Liver (tissue), 8 donors: ENCODE measurements at regions not wholly inside any gene's neighbourhood (a gene's known extent, or its start where the extent isn't known, plus 50 kb on each side); places are given as distances from the start of the nearest gene placed in this dataset.

Experiments used
- DNase-seq: peaks from one replicate; pipeline ENCODE4 v3.0.0-alpha.2; 2017; ENCODE audit warnings: low spot score
- H3K27ac ChIP-seq, 2 donors: one replicate each; pipeline ENCODE4 v1.7.0; 2013; ENCODE audit warnings: inconsistent platforms in 2 of 2, low read length in 2 of 2, control low read depth in 1 of 2, low read depth in 1 of 2, mild to moderate bottlenecking in 1 of 2
- H3K27me3 ChIP-seq, 4 donors: one replicate each; pipeline versions ENCODE4 v1.6.1 to v1.7.0; 2013; ENCODE audit warnings: low read length in 3 of 4, inconsistent platforms in 1 of 4, mild to moderate bottlenecking in 1 of 4, moderate library complexity in 1 of 4; ENCODE audit not compliant: control insufficient read depth in 4 of 4, insufficient read depth in 4 of 4
- H3K36me3 ChIP-seq, 4 donors: one replicate each; pipeline versions ENCODE4 v1.6.1 to v1.7.0; 2013; ENCODE audit warnings: low read length in 3 of 4, mild to moderate bottlenecking in 3 of 4, low read depth in 1 of 4, moderate library complexity in 1 of 4; ENCODE audit not compliant: control insufficient read depth in 4 of 4, insufficient read depth in 3 of 4
- H3K4me1 ChIP-seq, 4 donors: one replicate each; pipeline versions ENCODE4 v1.6.1 to v1.7.0; 2013; ENCODE audit warnings: low read length in 3 of 4, mild to moderate bottlenecking in 3 of 4, moderate library complexity in 1 of 4; ENCODE audit not compliant: control insufficient read depth in 4 of 4, insufficient read depth in 4 of 4
- H3K4me3 ChIP-seq, 3 donors: one replicate each; pipeline versions ENCODE4 v1.6.1 to v1.7.0; 2013; ENCODE audit warnings: low read length in 3 of 3, control low read depth in 1 of 3, low read depth in 1 of 3, mild to moderate bottlenecking in 1 of 3
- H3K9ac ChIP-seq, 2 donors: one replicate each; pipeline ENCODE4 v1.7.0; 2013; ENCODE audit warnings: low read length in 2 of 2, mild to moderate bottlenecking in 2 of 2, moderate library complexity in 2 of 2, control low read depth in 1 of 2, low read depth in 1 of 2
- H3K9me3 ChIP-seq, 4 donors: one replicate each; pipeline versions ENCODE4 v1.6.1 to v1.7.0; 2013; ENCODE audit warnings: low read length in 3 of 4; ENCODE audit not compliant: control insufficient read depth in 4 of 4
- EGR1 ChIP-seq, 2 donors: IDR thresholded peaks; 2 replicates each; pipeline ENCODE4 v1.6.1; 2016 to 2018; ENCODE audit warnings: antibody characterized with exemption in 2 of 2, low read depth in 2 of 2
- FOXA1 ChIP-seq: IDR thresholded peaks from 2 replicates; pipeline ENCODE4 v1.6.1; 2016; ENCODE audit warnings: antibody characterized with exemption
- FOXA2 ChIP-seq: IDR thresholded peaks from 2 replicates; pipeline ENCODE4 v1.6.1; 2016; ENCODE audit warnings: antibody characterized with exemption
- GABPA ChIP-seq, 2 donors: IDR thresholded peaks in 1 of 2; conservative IDR thresholded peaks in 1 of 2; 2 replicates each; pipeline ENCODE4 v1.6.1; 2016; ENCODE audit warnings: antibody characterized with exemption in 2 of 2, mild to moderate bottlenecking in 1 of 2, moderate library complexity in 1 of 2
- HNF4A ChIP-seq, 2 donors: conservative IDR thresholded peaks; 2 replicates each; pipeline ENCODE4 v1.6.1; 2016; ENCODE audit warnings: antibody characterized with exemption in 2 of 2, mild to moderate bottlenecking in 2 of 2
- HNF4G ChIP-seq: IDR thresholded peaks from 2 replicates; pipeline ENCODE4 v1.6.1; 2016; ENCODE audit warnings: antibody characterized with exemption
- JUND ChIP-seq, 2 donors: IDR thresholded peaks; 2 replicates each; pipeline ENCODE4 v1.6.1; 2016; ENCODE audit warnings: antibody characterized with exemption in 2 of 2
- NR2F2 ChIP-seq: IDR thresholded peaks from 2 replicates; pipeline ENCODE4 v1.6.1; 2016; ENCODE audit warnings: antibody characterized with exemption
- RAD21 ChIP-seq, 2 donors: IDR thresholded peaks; 2 replicates each; pipeline ENCODE4 v1.6.1; 2016; ENCODE audit warnings: antibody characterized with exemption in 2 of 2, mild to moderate bottlenecking in 2 of 2
- RXRA ChIP-seq, 2 donors: IDR thresholded peaks; 2 replicates each; pipeline ENCODE4 v1.6.1; 2017 to 2018; ENCODE audit warnings: antibody characterized with exemption in 2 of 2, mild to moderate bottlenecking in 1 of 2
- SP1 ChIP-seq: IDR thresholded peaks from 2 replicates; pipeline ENCODE4 v1.6.1; 2018; ENCODE audit warnings: antibody characterized with exemption, mild to moderate bottlenecking
- TAF1 ChIP-seq: conservative IDR thresholded peaks from 2 replicates; pipeline ENCODE4 v1.6.1; 2016; ENCODE audit warnings: antibody characterized with exemption, mild to moderate bottlenecking
- YY1 ChIP-seq: IDR thresholded peaks from 2 replicates; pipeline ENCODE4 v1.6.1; 2016; ENCODE audit warnings: antibody characterized with exemption, mild to moderate bottlenecking
- WGBS: extraction: QIAGEN DNeasy Blood & Tissue Kit; methylation state at CpG from one replicate; pipeline ENCODE4 v1.1.7; 2013; 5-methylcytosine and 5-hydroxymethylcytosine counted together
- TF ChIP-seq, protein P1 (sequence below): fragments of 150-350 bp; IDR thresholded peaks from 2 replicates; pipeline ENCODE4 v1.5.1; 2017; ENCODE audit warnings: improper control_type of control experiment, low read depth, low read length; ENCODE audit not compliant: missing input control
- TF ChIP-seq, protein P2 (sequence below): IDR thresholded peaks from 2 replicates; pipeline ENCODE4 v1.6.1; 2016; ENCODE audit warnings: antibody characterized with exemption
- TF ChIP-seq, protein P3 (sequence below): IDR thresholded peaks from 2 replicates; pipeline ENCODE4 v1.6.1; 2016; ENCODE audit warnings: antibody characterized with exemption
- TF ChIP-seq, protein P4 (sequence below): IDR thresholded peaks from 2 replicates; pipeline ENCODE4 v1.6.1; 2016; ENCODE audit warnings: antibody characterized with exemption
- TF ChIP-seq, protein P5 (sequence below): IDR thresholded peaks from 2 replicates; pipeline ENCODE4 v1.6.1; 2016; ENCODE audit warnings: antibody characterized with exemption, mild to moderate bottlenecking
- donor health status: healthy.
- donor health status: healthy.
- donor health status: healthy.
- donor health status: healthy.
- donor health status: healthy.

DNA sequence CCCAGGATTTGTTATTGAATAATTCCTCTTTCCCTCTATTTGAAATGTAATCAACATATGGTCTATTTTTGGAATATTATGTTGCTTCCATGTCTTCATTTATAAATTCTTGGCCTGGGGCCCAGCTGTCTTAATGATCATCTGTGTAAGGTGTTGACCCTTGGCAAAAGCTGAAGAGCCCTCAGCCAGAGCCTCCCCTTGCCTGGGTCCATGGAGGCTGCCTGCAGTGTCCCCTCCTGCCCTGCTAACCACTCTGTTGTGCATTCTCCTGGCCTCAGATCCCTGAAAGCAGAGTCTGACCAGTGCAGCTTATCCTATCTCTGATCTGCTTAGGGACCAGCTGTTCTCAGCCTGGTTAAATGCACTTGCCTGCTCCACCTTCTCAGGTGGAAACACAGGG is 226.1 kb upstream of the APCDD1 start:
- DNase-seq, result no peak
- H3K4me3 ChIP-seq, result no peak overlapping the region
- no peaks in the 10 kb centered on the region for H3K36me3 ChIP-seq
- H3K27me3 ChIP-seq, result no peaks in the 10 kb centered on the region
- H3K9ac ChIP-seq, result no peak overlapping the region
- peaks cover 0 to 5% (median 2%) of the 10 kb centered on the region in 4 donors for H3K9me3 ChIP-seq
- H3K4me1 ChIP-seq, result no peaks in the 10 kb centered on the region
- no peak for TF ChIP-seq TAF1
- no peak for TF ChIP-seq RXRA (IDR thresholded peaks at IDR 0.05)
- TF ChIP-seq, protein P1, sequence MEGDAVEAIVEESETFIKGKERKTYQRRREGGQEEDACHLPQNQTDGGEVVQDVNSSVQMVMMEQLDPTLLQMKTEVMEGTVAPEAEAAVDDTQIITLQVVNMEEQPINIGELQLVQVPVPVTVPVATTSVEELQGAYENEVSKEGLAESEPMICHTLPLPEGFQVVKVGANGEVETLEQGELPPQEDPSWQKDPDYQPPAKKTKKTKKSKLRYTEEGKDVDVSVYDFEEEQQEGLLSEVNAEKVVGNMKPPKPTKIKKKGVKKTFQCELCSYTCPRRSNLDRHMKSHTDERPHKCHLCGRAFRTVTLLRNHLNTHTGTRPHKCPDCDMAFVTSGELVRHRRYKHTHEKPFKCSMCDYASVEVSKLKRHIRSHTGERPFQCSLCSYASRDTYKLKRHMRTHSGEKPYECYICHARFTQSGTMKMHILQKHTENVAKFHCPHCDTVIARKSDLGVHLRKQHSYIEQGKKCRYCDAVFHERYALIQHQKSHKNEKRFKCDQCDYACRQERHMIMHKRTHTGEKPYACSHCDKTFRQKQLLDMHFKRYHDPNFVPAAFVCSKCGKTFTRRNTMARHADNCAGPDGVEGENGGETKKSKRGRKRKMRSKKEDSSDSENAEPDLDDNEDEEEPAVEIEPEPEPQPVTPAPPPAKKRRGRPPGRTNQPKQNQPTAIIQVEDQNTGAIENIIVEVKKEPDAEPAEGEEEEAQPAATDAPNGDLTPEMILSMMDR, result no peak
- TF ChIP-seq JUND (IDR thresholded peaks at IDR 0.05), result no peak
- H3K27ac ChIP-seq, result no peak overlapping the region

DNA sequence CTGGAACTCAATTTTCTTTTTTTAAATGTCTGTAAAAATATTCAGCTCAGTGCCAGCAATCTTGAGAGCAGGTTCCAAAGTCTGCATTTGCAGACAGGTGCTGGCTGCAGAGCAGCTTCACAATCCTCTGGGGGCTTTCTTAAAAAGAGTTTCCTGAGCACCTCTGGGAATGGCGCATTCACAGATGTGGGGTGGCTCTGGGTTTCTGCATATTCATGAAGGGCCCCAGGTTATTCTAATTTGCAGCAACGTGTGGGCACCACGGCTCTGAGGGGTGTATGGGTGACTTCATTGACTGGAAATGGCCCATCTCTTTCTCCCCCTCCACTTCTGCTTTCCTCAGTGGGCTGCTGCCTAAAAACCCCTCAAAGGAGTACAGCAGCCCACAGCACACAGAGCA is 225.0 kb upstream of the APCDD1 start:
- TF ChIP-seq RAD21 (IDR thresholded peaks at IDR 0.05) (no peak), FOXA2 (no peak)
- 78% methylated on average over 3 of the region's 3 CpGs for WGBS
- Histone ChIP-seq H3K9ac (no peak overlapping the region), H3K27ac (no peak overlapping the region), H3K4me3 (no peak overlapping the region), H3K27me3 (no peaks in the 10 kb centered on the region), H3K36me3 (no peaks in the 10 kb centered on the region), H3K9me3 (peaks cover 0 to 5% (median 2%) of the 10 kb centered on the region in 4 donors), H3K4me1 (no peaks in the 10 kb centered on the region)
- no peak for DNase-seq

DNA sequence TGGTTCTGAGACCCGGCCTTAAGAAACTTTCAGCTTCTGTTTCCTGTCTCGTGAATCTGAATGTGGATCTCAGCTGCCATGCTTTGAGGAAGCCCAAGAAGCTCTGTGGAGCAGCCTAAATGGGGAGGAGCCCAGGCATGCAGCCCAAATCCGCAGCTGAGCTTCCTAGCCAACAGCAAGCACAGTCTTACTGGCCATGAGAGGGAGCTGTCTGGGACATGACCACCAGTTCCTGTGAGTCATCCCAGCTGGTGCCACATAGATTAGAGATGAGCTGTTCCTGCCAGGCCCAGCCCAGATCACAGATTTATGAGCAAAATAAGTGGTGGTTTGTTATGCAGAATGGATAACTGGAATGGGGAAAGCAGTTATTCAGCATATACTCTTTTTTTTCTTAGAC is 224.4 kb upstream of the APCDD1 start:
- no peaks in the 10 kb centered on the region for H3K27me3 ChIP-seq
- no peak overlapping the region for H3K27ac ChIP-seq
- H3K36me3 ChIP-seq, result no peaks in the 10 kb centered on the region
- no peak for DNase-seq
- H3K9me3 ChIP-seq, result peaks cover 0 to 5% (median 2%) of the 10 kb centered on the region in 4 donors
- WGBS, result 86% methylated on average over 3 of the region's 3 CpGs
- no peaks in the 10 kb centered on the region for H3K4me1 ChIP-seq
- H3K9ac ChIP-seq, result no peak overlapping the region
- TF ChIP-seq EGR1 (IDR thresholded peaks at IDR 0.05; ENCODE audit: low read depth in 2 of 2) (no peak), TAF1 (no peak), RXRA (IDR thresholded peaks at IDR 0.05) (no peak), HNF4G (no peak), SP1 (no peak), YY1 (no peak), NR2F2 (no peak), GABPA (IDR thresholded peaks at IDR 0.05 in 1 of 2, conservative IDR thresholded peaks at IDR 0.05 in 1 of 2) (no peak), RAD21 (IDR thresholded peaks at IDR 0.05) (no peak), HNF4A (conservative IDR thresholded peaks at IDR 0.05) (no peak), JUND (IDR thresholded peaks at IDR 0.05) (no peak), FOXA1 (no peak)
- TF ChIP-seq, protein P2, sequence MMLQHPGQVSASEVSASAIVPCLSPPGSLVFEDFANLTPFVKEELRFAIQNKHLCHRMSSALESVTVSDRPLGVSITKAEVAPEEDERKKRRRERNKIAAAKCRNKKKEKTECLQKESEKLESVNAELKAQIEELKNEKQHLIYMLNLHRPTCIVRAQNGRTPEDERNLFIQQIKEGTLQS, result no peak
- TF ChIP-seq, protein P1, result no peak
- TF ChIP-seq, protein P3, sequence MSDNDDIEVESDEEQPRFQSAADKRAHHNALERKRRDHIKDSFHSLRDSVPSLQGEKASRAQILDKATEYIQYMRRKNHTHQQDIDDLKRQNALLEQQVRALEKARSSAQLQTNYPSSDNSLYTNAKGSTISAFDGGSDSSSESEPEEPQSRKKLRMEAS, result no peak
- TF ChIP-seq, protein P4, sequence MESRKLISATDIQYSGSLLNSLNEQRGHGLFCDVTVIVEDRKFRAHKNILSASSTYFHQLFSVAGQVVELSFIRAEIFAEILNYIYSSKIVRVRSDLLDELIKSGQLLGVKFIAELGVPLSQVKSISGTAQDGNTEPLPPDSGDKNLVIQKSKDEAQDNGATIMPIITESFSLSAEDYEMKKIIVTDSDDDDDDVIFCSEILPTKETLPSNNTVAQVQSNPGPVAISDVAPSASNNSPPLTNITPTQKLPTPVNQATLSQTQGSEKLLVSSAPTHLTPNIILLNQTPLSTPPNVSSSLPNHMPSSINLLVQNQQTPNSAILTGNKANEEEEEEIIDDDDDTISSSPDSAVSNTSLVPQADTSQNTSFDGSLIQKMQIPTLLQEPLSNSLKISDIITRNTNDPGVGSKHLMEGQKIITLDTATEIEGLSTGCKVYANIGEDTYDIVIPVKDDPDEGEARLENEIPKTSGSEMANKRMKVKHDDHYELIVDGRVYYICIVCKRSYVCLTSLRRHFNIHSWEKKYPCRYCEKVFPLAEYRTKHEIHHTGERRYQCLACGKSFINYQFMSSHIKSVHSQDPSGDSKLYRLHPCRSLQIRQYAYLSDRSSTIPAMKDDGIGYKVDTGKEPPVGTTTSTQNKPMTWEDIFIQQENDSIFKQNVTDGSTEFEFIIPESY, result no peak
- TF ChIP-seq, protein P5, sequence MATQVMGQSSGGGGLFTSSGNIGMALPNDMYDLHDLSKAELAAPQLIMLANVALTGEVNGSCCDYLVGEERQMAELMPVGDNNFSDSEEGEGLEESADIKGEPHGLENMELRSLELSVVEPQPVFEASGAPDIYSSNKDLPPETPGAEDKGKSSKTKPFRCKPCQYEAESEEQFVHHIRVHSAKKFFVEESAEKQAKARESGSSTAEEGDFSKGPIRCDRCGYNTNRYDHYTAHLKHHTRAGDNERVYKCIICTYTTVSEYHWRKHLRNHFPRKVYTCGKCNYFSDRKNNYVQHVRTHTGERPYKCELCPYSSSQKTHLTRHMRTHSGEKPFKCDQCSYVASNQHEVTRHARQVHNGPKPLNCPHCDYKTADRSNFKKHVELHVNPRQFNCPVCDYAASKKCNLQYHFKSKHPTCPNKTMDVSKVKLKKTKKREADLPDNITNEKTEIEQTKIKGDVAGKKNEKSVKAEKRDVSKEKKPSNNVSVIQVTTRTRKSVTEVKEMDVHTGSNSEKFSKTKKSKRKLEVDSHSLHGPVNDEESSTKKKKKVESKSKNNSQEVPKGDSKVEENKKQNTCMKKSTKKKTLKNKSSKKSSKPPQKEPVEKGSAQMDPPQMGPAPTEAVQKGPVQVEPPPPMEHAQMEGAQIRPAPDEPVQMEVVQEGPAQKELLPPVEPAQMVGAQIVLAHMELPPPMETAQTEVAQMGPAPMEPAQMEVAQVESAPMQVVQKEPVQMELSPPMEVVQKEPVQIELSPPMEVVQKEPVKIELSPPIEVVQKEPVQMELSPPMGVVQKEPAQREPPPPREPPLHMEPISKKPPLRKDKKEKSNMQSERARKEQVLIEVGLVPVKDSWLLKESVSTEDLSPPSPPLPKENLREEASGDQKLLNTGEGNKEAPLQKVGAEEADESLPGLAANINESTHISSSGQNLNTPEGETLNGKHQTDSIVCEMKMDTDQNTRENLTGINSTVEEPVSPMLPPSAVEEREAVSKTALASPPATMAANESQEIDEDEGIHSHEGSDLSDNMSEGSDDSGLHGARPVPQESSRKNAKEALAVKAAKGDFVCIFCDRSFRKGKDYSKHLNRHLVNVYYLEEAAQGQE, result no peak
- H3K4me3 ChIP-seq, result no peak overlapping the region
